H1 (cell line): ENCODE measurements at regions not wholly inside any gene's neighbourhood (a gene's known extent, or its start where the extent isn't known, plus 50 kb on each side); places are given as distances from the start of the nearest gene placed in this dataset.

ENCODE experiments used
- CTCF ChIA-PET: fragments of 300-600 bp; sonication (Branson Sonifier 250); formaldehyde crosslinking; loops from one replicate; lab custom pipeline; 2021; ENCODE audit not compliant: partially characterized antibody; lab: Charles Lee
- POLR2A ChIA-PET: fragments of 300-600 bp; sonication (Branson Sonifier 250); formaldehyde crosslinking; loops from one replicate; lab custom pipeline; 2021; ENCODE audit warnings: inconsistent platforms; ENCODE audit not compliant: partially characterized antibody; lab: Charles Lee
- DNase-seq, 2 experiments: peaks; one replicate each; pipeline versions ENCODE4 v3.0.0 to v3.0.0-alpha.2; 2010 to 2022; ENCODE audit warnings: low spot score in 2 of 2, low read depth in 1 of 2, mixed read lengths in 1 of 2
- FAIRE-seq: peaks from 2 replicates; lab custom pipeline; 2011; peaks lifted over from hg19 to GRCh38; lab: Jason Lieb, UNC
- H2AFZ ChIP-seq: 2 replicates; pipeline ENCODE4 v1.8.1; 2012; ENCODE audit warnings: low read length, inconsistent platforms
- H2AK5ac ChIP-seq: 2 replicates; pipeline ENCODE4 v1.6.1; 2013; ENCODE audit warnings: low read depth, low read length
- H2BK120ac ChIP-seq: replicated peaks from 2 replicates; pipeline ENCODE3; 2013; ENCODE audit warnings: low read depth, low read length, inconsistent platforms
- H2BK12ac ChIP-seq: 2 replicates; pipeline ENCODE4 v1.6.1; 2013; ENCODE audit warnings: low read depth, low read length
- H2BK15ac ChIP-seq: 2 replicates; pipeline ENCODE4 v1.6.1; 2013; ENCODE audit warnings: low read length
- H2BK20ac ChIP-seq: 2 replicates; pipeline ENCODE4 v1.6.1; 2013; ENCODE audit warnings: low read length
- H2BK5ac ChIP-seq: 2 replicates; pipeline ENCODE4 v1.6.1; 2013; ENCODE audit warnings: low read depth, low read length
- H3K14ac ChIP-seq: 2 replicates; pipeline ENCODE4 v1.6.1; 2013; ENCODE audit warnings: inconsistent platforms; ENCODE audit not compliant: insufficient read length
- H3K18ac ChIP-seq: 2 replicates; pipeline ENCODE4 v1.6.1; 2013; ENCODE audit warnings: low read length; ENCODE audit errors: extremely low read depth
- H3K23ac ChIP-seq: 2 replicates; pipeline ENCODE4 v1.6.1; 2013; ENCODE audit warnings: inconsistent platforms; ENCODE audit not compliant: insufficient read length
- H3K23me2 ChIP-seq: 2 replicates; pipeline ENCODE4 v1.6.1; 2013; ENCODE audit warnings: low read depth, low read length
- H3K27ac ChIP-seq: 2 replicates; pipeline ENCODE4 v1.6.1; 2011; ENCODE audit warnings: low read depth, low read length, inconsistent platforms
- H3K27me3 ChIP-seq, 4 experiments: replicated peaks in 1 of 4; 1 replicate in 1 of 4; 2 replicates in 3 of 4; pipeline versions ENCODE4 v1.6.1 to v1.8.1; 2011 to 2013; ENCODE audit warnings: low read length in 3 of 4, mild to moderate bottlenecking in 3 of 4, inconsistent platforms in 2 of 4, mixed read lengths in 2 of 4, moderate library complexity in 1 of 4; ENCODE audit not compliant: control insufficient read depth in 3 of 4, insufficient read depth in 3 of 4; ENCODE audit errors: extremely low read depth in 1 of 4
- H3K36me3 ChIP-seq, 4 experiments: 2 replicates each; pipeline versions ENCODE4 v1.6.1 to v1.8.1; 2011 to 2013; ENCODE audit warnings: mild to moderate bottlenecking in 4 of 4, low read length in 3 of 4, moderate library complexity in 2 of 4, control low read depth in 1 of 4, inconsistent platforms in 1 of 4; ENCODE audit not compliant: insufficient read depth in 4 of 4, control insufficient read depth in 2 of 4
- H3K4ac ChIP-seq: replicated peaks from 2 replicates; pipeline ENCODE3; 2013; ENCODE audit warnings: low read length, low read depth, mixed read lengths, inconsistent platforms; ENCODE audit not compliant: insufficient read length
- H3K4me1 ChIP-seq, 4 experiments: replicated peaks in 1 of 4; 1 replicate in 1 of 4; 2 replicates in 3 of 4; pipeline versions ENCODE4 v1.6.1 to v1.8.1; 2011 to 2013; ENCODE audit warnings: low read length in 3 of 4, inconsistent platforms in 2 of 4, mixed read lengths in 1 of 4; ENCODE audit not compliant: insufficient read depth in 4 of 4, control insufficient read depth in 3 of 4
- H3K4me2 ChIP-seq, 2 experiments: 2 replicates each; pipeline versions ENCODE4 v1.6.1 to v1.8.1; 2011 to 2013; ENCODE audit warnings: low read depth in 2 of 2, low read length in 2 of 2, control low read depth in 1 of 2, inconsistent platforms in 1 of 2, mild to moderate bottlenecking in 1 of 2; ENCODE audit not compliant: insufficient read depth in 1 of 2
- H3K4me3 ChIP-seq, 4 experiments: fragments of 200-600, 300-600 bp in 1 of 4; sonication (generic), shearing (Covaris generic), sonication (Bioruptor Twin) in 1 of 4; 2 replicates each; pipeline versions ENCODE4 v1.5.1 to v1.8.1; 2011 to 2016; ENCODE audit warnings: low read length in 4 of 4, low read depth in 3 of 4, control low read depth in 2 of 4, inconsistent platforms in 2 of 4, mild to moderate bottlenecking in 2 of 4, mixed read lengths in 1 of 4, moderate library complexity in 1 of 4; ENCODE audit not compliant: insufficient read depth in 2 of 4; ENCODE audit errors: extremely low read depth in 1 of 4
- H3K56ac ChIP-seq: replicated peaks from 2 replicates; pipeline ENCODE3; 2013; ENCODE audit warnings: low read depth, mild to moderate bottlenecking, mixed read lengths, low read length, inconsistent platforms; ENCODE audit not compliant: insufficient read length
- H3K79me1 ChIP-seq: 2 replicates; pipeline ENCODE4 v1.6.1; 2013; ENCODE audit warnings: low read depth, low read length, control low read depth
- H3K79me2 ChIP-seq, 2 experiments: 2 replicates each; pipeline versions ENCODE4 v1.6.1 to v1.8.1; 2012 to 2013; ENCODE audit warnings: low read length in 2 of 2, mild to moderate bottlenecking in 2 of 2, inconsistent platforms in 1 of 2; ENCODE audit not compliant: insufficient read depth in 2 of 2, control insufficient read depth in 1 of 2
- H3K9ac ChIP-seq, 4 experiments: replicated peaks in 1 of 4; 1 replicate in 1 of 4; 2 replicates in 3 of 4; pipeline versions ENCODE4 v1.6.1 to v1.8.1; 2011 to 2013; ENCODE audit warnings: low read depth in 3 of 4, low read length in 3 of 4, control low read depth in 2 of 4, mild to moderate bottlenecking in 2 of 4, moderate library complexity in 2 of 4, inconsistent platforms in 1 of 4; ENCODE audit errors: extremely low read depth in 1 of 4
- H3K9me3 ChIP-seq, 2 experiments: 2 replicates each; pipeline versions ENCODE4 v1.6.1 to v1.8.1; 2012 to 2013; ENCODE audit warnings: mild to moderate bottlenecking in 2 of 2, moderate library complexity in 2 of 2, control low read depth in 1 of 2, inconsistent platforms in 1 of 2, low read depth in 1 of 2, low read length in 1 of 2, mixed read lengths in 1 of 2; ENCODE audit not compliant: insufficient read depth in 2 of 2
- H4K20me1 ChIP-seq, 2 experiments: replicated peaks in 1 of 2; 2 replicates each; pipeline versions ENCODE3 to v1.8.1; 2011 to 2013; ENCODE audit warnings: inconsistent platforms in 2 of 2, low read length in 2 of 2, mild to moderate bottlenecking in 1 of 2; ENCODE audit not compliant: insufficient read depth in 2 of 2, control insufficient read depth in 1 of 2
- H4K5ac ChIP-seq: 2 replicates; pipeline ENCODE4 v1.6.1; 2013; ENCODE audit warnings: low read length, low read depth, mixed read lengths, inconsistent platforms; ENCODE audit not compliant: insufficient read length
- H4K8ac ChIP-seq: 2 replicates; pipeline ENCODE4 v1.8.0; 2013; ENCODE audit warnings: mild to moderate bottlenecking, moderate library complexity, low read length, inconsistent platforms; ENCODE audit not compliant: insufficient read depth; ENCODE audit errors: extremely low read depth
- H4K91ac ChIP-seq: replicated peaks from 2 replicates; pipeline ENCODE3; 2013; ENCODE audit warnings: low read length, mixed read lengths, inconsistent platforms; ENCODE audit not compliant: insufficient read length
- JUND ChIP-seq: IDR thresholded peaks from 2 replicates; pipeline ENCODE4 v1.6.1; 2011; ENCODE audit warnings: mild to moderate bottlenecking, improper control_type of control experiment, low read length
- KDM4A ChIP-seq: IDR thresholded peaks from one replicate; pipeline ENCODE4 v1.7.1; 2012; ENCODE audit warnings: low read depth, mild to moderate bottlenecking, moderate library complexity, low read length, inconsistent platforms; ENCODE audit not compliant: severe bottlenecking
- POLR2A ChIP-seq, 2 experiments: IDR thresholded peaks; 1 replicate in 1 of 2; 2 replicates in 1 of 2; pipeline ENCODE4 v1.6.1; 2011; ENCODE audit warnings: low read depth in 2 of 2, low read length in 2 of 2, mild to moderate bottlenecking in 2 of 2; ENCODE audit errors: control extremely low read depth in 1 of 2
- RBBP5 ChIP-seq: IDR thresholded peaks from 2 replicates; pipeline ENCODE4 v1.7.1; 2012; ENCODE audit warnings: low read depth, mild to moderate bottlenecking, inconsistent platforms, low read length, moderate library complexity, borderline replicate concordance
- TAF7 ChIP-seq: optimal IDR thresholded peaks from 2 replicates; pipeline ENCODE3; 2011; ENCODE audit warnings: low read depth, mild to moderate bottlenecking, inconsistent platforms, low read length, moderate library complexity, borderline replicate concordance
- TBP ChIP-seq: IDR thresholded peaks from 2 replicates; pipeline ENCODE4 v1.6.1; 2011; ENCODE audit warnings: low read depth, low read length, improper control_type of control experiment
- WGBS, 2 experiments: shearing (Covaris generic) in 1 of 2; methylation state at CpG; one replicate each; pipeline versions ENCODE4 v1.1.6 to v1.1.7; 2013 to 2015; ENCODE audit warnings: low lambda C conversion rate in 2 of 2, mixed read lengths in 2 of 2, inconsistent platforms in 1 of 2, low coverage in 1 of 2, missing lambda C conversion rate in 1 of 2; ENCODE audit not compliant: insufficient replicate concordance in 2 of 2, insufficient coverage in 1 of 2, insufficient read length in 1 of 2; ENCODE audit errors: extremely low coverage in 1 of 2, missing lambda C conversion rate in 1 of 2; 5-methylcytosine and 5-hydroxymethylcytosine counted together
- TF ChIP-seq, protein P1 (sequence below): IDR thresholded peaks from 2 replicates; pipeline ENCODE4 v1.6.1; 2012; ENCODE audit warnings: inconsistent platforms

DNA sequence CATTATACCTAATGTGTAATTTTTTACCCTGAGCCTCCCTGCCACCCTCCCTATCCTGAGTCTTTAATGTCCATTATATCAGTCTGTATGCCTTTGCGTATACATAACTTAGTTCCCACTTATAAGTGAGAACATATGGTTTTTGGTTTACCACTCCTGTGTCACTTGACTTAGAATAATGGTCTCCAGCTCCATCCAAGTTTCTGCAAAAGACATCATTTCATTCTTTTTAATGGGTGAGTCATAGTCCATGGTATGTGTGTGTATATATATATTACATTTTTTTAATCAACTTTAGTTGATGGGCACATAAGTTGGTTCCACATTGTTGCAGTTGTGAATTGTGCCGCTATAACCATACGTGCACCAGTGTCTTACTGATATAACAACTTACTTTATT is 477.1 kb upstream of the NEGR1 start:
- WGBS, 2 experiments, result 80% methylated on average over 3 of the region's 3 CpGs; no CpG with 5 or more reads in 1 of the 2 experiments
- H3K4me2 ChIP-seq, result no peak overlapping the region
- FAIRE-seq, result no peak

More for the DNA sequence above, 477.1 kb upstream of the NEGR1 start:
- H4K5ac ChIP-seq, result no peak overlapping the region
- H2AK5ac ChIP-seq, result no peak overlapping the region
- H2BK120ac ChIP-seq, result no peak overlapping the region
- H3K79me2 ChIP-seq, result no peaks in the 10 kb centered on the region
- H3K23ac ChIP-seq, result no peak overlapping the region
- no peaks in the 10 kb centered on the region for H3K23me2 ChIP-seq
- H3K36me3 ChIP-seq, result no peaks in the 10 kb centered on the region
- H3K79me1 ChIP-seq, result no peaks in the 10 kb centered on the region
- no peak overlapping the region for H4K91ac ChIP-seq
- no peak overlapping the region for H2BK12ac ChIP-seq
- H2BK15ac ChIP-seq, result no peak overlapping the region
- CTCF ChIA-PET, result no interaction called here
- no peak overlapping the region for H3K4me3 ChIP-seq
- no peak overlapping the region for H3K9ac ChIP-seq
- no peak overlapping the region for H2BK20ac ChIP-seq
- H3K4ac ChIP-seq, result no peak overlapping the region
- H3K18ac ChIP-seq, result no peak overlapping the region
- H4K20me1 ChIP-seq, result no peaks in the 10 kb centered on the region
- H3K14ac ChIP-seq, result no peak overlapping the region
- H3K9me3 ChIP-seq, result no peaks in the 10 kb centered on the region
- H3K56ac ChIP-seq, result no peak overlapping the region
- DNase-seq, result no peak
- POLR2A ChIA-PET, result no interaction called here
- H3K27me3 ChIP-seq, result no peaks in the 10 kb centered on the region
- no peaks in the 10 kb centered on the region for H3K4me1 ChIP-seq
- H2AFZ ChIP-seq, result no peak overlapping the region
- H2BK5ac ChIP-seq, result no peak overlapping the region
- no peak for TF ChIP-seq TAF7
- no peak for TF ChIP-seq JUND
- no peak for TF ChIP-seq RBBP5
- TF ChIP-seq TBP, result no peak
- no peak for TF ChIP-seq KDM4A
- TF ChIP-seq, protein P1, sequence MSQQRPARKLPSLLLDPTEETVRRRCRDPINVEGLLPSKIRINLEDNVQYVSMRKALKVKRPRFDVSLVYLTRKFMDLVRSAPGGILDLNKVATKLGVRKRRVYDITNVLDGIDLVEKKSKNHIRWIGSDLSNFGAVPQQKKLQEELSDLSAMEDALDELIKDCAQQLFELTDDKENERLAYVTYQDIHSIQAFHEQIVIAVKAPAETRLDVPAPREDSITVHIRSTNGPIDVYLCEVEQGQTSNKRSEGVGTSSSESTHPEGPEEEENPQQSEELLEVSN, result no peak
- TF ChIP-seq POLR2A (IDR thresholded peaks at IDR 0.05; ENCODE audit: control extremely low read depth in 1 of 2, low read depth in 2 of 2, low read length in 2 of 2), result no peak
- no peak overlapping the region for H4K8ac ChIP-seq
- no peak overlapping the region for H3K27ac ChIP-seq
